ENCODE measurements at regions not wholly inside any gene's neighbourhood (a gene's known extent, or its start where the extent isn't known, plus 50 kb on each side); places are given as distances from the start of the nearest gene placed in this dataset.

DNA sequence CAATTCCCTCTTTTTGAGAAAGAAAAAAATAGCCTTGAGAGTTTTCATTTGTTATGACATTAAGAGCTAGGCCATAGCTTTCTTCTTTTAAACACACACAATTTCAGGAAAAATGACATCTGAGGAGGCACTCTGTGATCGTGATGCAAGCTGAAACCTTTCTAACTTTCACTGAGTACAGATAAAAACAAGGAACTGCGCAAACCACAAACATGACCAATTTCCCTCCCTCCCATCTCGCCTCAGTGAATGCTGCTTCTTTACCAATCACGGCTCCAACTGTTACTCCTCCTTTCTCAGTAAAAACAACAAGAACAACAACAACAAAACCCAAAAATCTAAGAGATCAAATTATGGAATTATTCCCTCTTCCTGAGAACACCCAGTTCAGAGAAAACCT lies 626.8 kb downstream of the TLL1 start:
- Histone ChIP-seq H3K9me3 (ENCODE audit: control insufficient read depth, insufficient read depth, low read depth, low read length) (no peaks in the 10 kb centered on the region), H3K4me3 (ENCODE audit: low read depth, low read length) (no peak overlapping the region), H3K4me1 (ENCODE audit: control insufficient read depth, insufficient read depth, low read length) (no peaks in the 10 kb centered on the region), H3K36me3 (ENCODE audit: control insufficient read depth in 2 of 2, insufficient read depth in 1 of 2, low read length in 2 of 2) (no peaks in the 10 kb centered on the region), H3K27ac (ENCODE audit: extremely low read depth, low read depth, low read length) (no peak overlapping the region)
- TF ChIP-seq ZNF843 (tag by site-specific recombination; IDR thresholded peaks at IDR 0.05) (no peak), ZNF785 (tag by site-specific recombination; IDR thresholded peaks at IDR 0.05) (no peak), ZBTB20 (tag by site-specific recombination; IDR thresholded peaks at IDR 0.05) (no peak), PRDM6 (tag by site-specific recombination; IDR thresholded peaks at IDR 0.05) (no peak), ZNF350 (tag by site-specific recombination; IDR thresholded peaks at IDR 0.05) (no peak), GFI1B (tag by site-specific recombination; IDR thresholded peaks at IDR 0.05) (no peak), ZNF837 (tag by site-specific recombination; IDR thresholded peaks at IDR 0.05) (no peak)
- POLR2A ChIA-PET = no interaction called here
- CTCF ChIA-PET = interaction anchor here (0.6 to 0.7 kb wide), 2 partner anchors 101 to 334 kb away, joined by 4 to 6 read pairs; no protein-coding TSS in a partner anchor

DNA sequence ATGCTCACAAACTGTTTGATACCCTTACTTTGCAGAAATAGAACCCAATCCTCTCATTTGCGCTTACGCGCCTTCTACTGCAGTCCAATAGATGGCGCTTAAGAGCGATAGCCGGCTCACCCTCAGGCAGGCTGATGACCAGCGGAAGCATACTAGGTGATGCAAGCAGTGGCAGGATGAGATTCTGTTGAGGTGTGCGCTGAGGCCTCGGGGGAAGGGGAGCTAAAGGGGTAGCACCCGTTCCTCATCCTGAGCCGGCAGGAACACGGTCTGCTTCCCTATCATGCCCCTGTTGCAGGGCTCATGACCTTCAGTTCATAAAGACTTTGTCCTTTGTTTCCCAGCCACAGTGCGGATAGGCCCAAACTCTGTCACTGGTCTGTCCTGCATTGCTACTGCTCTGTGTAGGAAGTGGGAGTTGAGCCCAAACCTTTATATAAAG lies 628.9 kb downstream of the TLL1 start:
- Histone ChIP-seq H3K4me1 (ENCODE audit: control insufficient read depth, insufficient read depth, low read length) (no peaks in the 10 kb centered on the region), H3K27ac (ENCODE audit: extremely low read depth, low read depth, low read length) (no peak overlapping the region), H3K9me3 (ENCODE audit: control insufficient read depth, insufficient read depth, low read depth, low read length) (no peaks in the 10 kb centered on the region), H3K36me3 (ENCODE audit: control insufficient read depth in 2 of 2, insufficient read depth in 1 of 2, low read length in 2 of 2) (no peaks in the 10 kb centered on the region), H3K4me3 (ENCODE audit: low read depth, low read length) (no peak overlapping the region)
- TF ChIP-seq ZNF660 (tag by site-specific recombination; IDR thresholded peaks at IDR 0.05) (0 out of 2 replicates have a peak, but pooled peaks have one; percentile 24), ZNF654 (tag by site-specific recombination; IDR thresholded peaks at IDR 0.05; ENCODE audit: low read depth) (peak; percentile 28), ZNF677 (tag by site-specific recombination; IDR thresholded peaks at IDR 0.05) (no peak)
- TF ChIP-seq, protein P1, sequence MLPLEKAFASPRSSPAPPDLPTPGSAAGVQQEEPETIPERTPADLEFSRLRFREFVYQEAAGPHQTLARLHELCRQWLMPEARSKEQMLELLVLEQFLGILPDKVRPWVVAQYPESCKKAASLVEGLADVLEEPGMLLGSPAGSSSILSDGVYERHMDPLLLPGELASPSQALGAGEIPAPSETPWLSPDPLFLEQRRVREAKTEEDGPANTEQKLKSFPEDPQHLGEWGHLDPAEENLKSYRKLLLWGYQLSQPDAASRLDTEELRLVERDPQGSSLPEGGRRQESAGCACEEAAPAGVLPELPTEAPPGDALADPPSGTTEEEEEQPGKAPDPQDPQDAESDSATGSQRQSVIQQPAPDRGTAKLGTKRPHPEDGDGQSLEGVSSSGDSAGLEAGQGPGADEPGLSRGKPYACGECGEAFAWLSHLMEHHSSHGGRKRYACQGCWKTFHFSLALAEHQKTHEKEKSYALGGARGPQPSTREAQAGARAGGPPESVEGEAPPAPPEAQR (tag by site-specific recombination; IDR thresholded peaks at IDR 0.05) = no peak
- ChIA-PET POLR2A (no interaction called here), CTCF (interaction anchor here (0.5 to 1.3 kb wide), 5 partner anchors 13 to 1655 kb away, joined by 3 to 7 read pairs (median 3); no protein-coding TSS in a partner anchor)

DNA sequence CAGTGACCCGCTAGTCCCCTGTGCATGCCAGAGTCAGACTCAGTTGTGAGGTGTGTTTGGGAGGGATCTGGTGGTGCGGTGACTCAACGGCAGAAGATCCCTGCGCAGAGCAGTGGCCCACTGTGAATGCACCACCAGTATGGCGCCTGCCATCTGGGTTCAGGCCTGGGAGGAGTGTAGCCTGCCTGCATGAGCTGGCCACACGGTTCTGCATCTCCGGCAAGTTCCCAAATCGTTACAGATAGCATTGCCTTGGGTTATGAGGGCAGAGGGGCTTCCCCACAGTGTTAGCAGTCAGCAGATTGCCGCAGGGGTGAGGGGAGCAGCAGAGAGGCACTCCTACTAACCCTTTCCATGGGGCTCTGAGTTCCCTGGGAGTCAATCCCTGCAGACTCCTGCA lies 629.6 kb downstream of the TLL1 start:
- Histone ChIP-seq H3K4me1 (ENCODE audit: control insufficient read depth, insufficient read depth, low read length) (no peaks in the 10 kb centered on the region), H3K36me3 (ENCODE audit: control insufficient read depth in 2 of 2, insufficient read depth in 1 of 2, low read length in 2 of 2) (no peaks in the 10 kb centered on the region), H3K27ac (ENCODE audit: extremely low read depth, low read depth, low read length) (no peak overlapping the region), H3K9me3 (ENCODE audit: control insufficient read depth, insufficient read depth, low read depth, low read length) (no peaks in the 10 kb centered on the region), H3K4me3 (ENCODE audit: low read depth, low read length) (no peak overlapping the region)
- ChIA-PET CTCF (interaction anchor here (0.5 to 1.3 kb wide), 3 partner anchors 12 to 1654 kb away, joined by 3 to 7 read pairs (median 3); no protein-coding TSS in a partner anchor), POLR2A (no interaction called here)
- TF ChIP-seq YY2 (tag by site-specific recombination; IDR thresholded peaks at IDR 0.05) (no peak), ZBTB8A (tag by site-specific recombination; IDR thresholded peaks at IDR 0.05) (no peak), MYNN (tag by site-specific recombination; IDR thresholded peaks at IDR 0.05; ENCODE audit: borderline replicate concordance) (no peak), ZNF560 (tag by site-specific recombination; IDR thresholded peaks at IDR 0.05; ENCODE audit: borderline replicate concordance) (no peak), ZNF416 (tag by site-specific recombination; IDR thresholded peaks at IDR 0.05) (no peak), ZNF701 (tag by site-specific recombination; IDR thresholded peaks at IDR 0.05) (no peak), ZNF121 (tag by site-specific recombination; IDR thresholded peaks at IDR 0.05) (no peak), EGR2 (tag by site-specific recombination; IDR thresholded peaks at IDR 0.05; ENCODE audit: low read depth) (no peak)
- TF ChIP-seq, protein P2, sequence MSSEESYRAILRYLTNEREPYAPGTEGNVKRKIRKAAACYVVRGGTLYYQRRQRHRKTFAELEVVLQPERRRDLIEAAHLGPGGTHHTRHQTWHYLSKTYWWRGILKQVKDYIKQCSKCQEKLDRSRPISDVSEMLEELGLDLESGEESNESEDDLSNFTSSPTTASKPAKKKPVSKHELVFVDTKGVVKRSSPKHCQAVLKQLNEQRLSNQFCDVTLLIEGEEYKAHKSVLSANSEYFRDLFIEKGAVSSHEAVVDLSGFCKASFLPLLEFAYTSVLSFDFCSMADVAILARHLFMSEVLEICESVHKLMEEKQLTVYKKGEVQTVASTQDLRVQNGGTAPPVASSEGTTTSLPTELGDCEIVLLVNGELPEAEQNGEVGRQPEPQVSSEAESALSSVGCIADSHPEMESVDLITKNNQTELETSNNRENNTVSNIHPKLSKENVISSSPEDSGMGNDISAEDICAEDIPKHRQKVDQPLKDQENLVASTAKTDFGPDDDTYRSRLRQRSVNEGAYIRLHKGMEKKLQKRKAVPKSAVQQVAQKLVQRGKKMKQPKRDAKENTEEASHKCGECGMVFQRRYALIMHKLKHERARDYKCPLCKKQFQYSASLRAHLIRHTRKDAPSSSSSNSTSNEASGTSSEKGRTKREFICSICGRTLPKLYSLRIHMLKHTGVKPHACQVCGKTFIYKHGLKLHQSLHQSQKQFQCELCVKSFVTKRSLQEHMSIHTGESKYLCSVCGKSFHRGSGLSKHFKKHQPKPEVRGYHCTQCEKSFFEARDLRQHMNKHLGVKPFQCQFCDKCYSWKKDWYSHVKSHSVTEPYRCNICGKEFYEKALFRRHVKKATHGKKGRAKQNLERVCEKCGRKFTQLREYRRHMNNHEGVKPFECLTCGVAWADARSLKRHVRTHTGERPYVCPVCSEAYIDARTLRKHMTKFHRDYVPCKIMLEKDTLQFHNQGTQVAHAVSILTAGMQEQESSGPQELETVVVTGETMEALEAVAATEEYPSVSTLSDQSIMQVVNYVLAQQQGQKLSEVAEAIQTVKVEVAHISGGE (tag by site-specific recombination; conservative IDR thresholded peaks at IDR 0.05; ENCODE audit: low read depth) = no peak
- TF ChIP-seq, protein P3, sequence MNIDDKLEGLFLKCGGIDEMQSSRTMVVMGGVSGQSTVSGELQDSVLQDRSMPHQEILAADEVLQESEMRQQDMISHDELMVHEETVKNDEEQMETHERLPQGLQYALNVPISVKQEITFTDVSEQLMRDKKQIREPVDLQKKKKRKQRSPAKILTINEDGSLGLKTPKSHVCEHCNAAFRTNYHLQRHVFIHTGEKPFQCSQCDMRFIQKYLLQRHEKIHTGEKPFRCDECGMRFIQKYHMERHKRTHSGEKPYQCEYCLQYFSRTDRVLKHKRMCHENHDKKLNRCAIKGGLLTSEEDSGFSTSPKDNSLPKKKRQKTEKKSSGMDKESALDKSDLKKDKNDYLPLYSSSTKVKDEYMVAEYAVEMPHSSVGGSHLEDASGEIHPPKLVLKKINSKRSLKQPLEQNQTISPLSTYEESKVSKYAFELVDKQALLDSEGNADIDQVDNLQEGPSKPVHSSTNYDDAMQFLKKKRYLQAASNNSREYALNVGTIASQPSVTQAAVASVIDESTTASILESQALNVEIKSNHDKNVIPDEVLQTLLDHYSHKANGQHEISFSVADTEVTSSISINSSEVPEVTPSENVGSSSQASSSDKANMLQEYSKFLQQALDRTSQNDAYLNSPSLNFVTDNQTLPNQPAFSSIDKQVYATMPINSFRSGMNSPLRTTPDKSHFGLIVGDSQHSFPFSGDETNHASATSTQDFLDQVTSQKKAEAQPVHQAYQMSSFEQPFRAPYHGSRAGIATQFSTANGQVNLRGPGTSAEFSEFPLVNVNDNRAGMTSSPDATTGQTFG (tag by site-specific recombination; IDR thresholded peaks at IDR 0.05; ENCODE audit: borderline replicate concordance) = no peak
- TF ChIP-seq, protein P4, sequence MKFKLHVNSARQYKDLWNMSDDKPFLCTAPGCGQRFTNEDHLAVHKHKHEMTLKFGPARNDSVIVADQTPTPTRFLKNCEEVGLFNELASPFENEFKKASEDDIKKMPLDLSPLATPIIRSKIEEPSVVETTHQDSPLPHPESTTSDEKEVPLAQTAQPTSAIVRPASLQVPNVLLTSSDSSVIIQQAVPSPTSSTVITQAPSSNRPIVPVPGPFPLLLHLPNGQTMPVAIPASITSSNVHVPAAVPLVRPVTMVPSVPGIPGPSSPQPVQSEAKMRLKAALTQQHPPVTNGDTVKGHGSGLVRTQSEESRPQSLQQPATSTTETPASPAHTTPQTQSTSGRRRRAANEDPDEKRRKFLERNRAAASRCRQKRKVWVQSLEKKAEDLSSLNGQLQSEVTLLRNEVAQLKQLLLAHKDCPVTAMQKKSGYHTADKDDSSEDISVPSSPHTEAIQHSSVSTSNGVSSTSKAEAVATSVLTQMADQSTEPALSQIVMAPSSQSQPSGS (tag by site-specific recombination; IDR thresholded peaks at IDR 0.05; ENCODE audit: low read depth) = no peak
